ENCODE measurements at regions not wholly inside any gene's neighbourhood (a gene's known extent, or its start where the extent isn't known, plus 50 kb on each side); places are given as distances from the start of the nearest gene placed in this dataset.

GRCh38 chr6:113486199-113486598 is 370.9 kb upstream of the MARCKS start:
- TF ChIP-seq, protein P1, sequence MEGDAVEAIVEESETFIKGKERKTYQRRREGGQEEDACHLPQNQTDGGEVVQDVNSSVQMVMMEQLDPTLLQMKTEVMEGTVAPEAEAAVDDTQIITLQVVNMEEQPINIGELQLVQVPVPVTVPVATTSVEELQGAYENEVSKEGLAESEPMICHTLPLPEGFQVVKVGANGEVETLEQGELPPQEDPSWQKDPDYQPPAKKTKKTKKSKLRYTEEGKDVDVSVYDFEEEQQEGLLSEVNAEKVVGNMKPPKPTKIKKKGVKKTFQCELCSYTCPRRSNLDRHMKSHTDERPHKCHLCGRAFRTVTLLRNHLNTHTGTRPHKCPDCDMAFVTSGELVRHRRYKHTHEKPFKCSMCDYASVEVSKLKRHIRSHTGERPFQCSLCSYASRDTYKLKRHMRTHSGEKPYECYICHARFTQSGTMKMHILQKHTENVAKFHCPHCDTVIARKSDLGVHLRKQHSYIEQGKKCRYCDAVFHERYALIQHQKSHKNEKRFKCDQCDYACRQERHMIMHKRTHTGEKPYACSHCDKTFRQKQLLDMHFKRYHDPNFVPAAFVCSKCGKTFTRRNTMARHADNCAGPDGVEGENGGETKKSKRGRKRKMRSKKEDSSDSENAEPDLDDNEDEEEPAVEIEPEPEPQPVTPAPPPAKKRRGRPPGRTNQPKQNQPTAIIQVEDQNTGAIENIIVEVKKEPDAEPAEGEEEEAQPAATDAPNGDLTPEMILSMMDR (conservative IDR thresholded peaks at IDR 0.05; ENCODE audit: low read depth in 2 of 2) = no peak
- TF ChIP-seq EZH2phosphoT487 (IDR thresholded peaks at IDR 0.05; ENCODE audit: unreplicated experiment) (no peak), EZH2 (IDR thresholded peaks at IDR 0.05; ENCODE audit: low read depth, unreplicated experiment) (no peak), CREB1 (CRISPR knock-in tag; IDR thresholded peaks at IDR 0.05; ENCODE audit: low read depth) (no peak), JUNB (IDR thresholded peaks at IDR 0.05; ENCODE audit: unreplicated experiment) (no peak), ZNF114 (CRISPR knock-in tag; IDR thresholded peaks at IDR 0.05) (no peak)
